GM18870 (cell line): ENCODE measurements at regions not wholly inside any gene's neighbourhood (a gene's known extent, or its start where the extent isn't known, plus 50 kb on each side); places are given as distances from the start of the nearest gene placed in this dataset.

ENCODE experiments used
- ATAC-seq: cut with Tn5 transposase; IDR thresholded peaks from one replicate; pipeline ENCODE4 v1.9.1; 2021; ENCODE audit warnings: moderate library complexity; ENCODE audit not compliant: unreplicated experiment

GRCh38 chr3:117626577-117626976 is 917.0 kb downstream of the TUSC7 start:
- ATAC-seq = no peak

- ATAC-seq = no peak
Observed at GRCh38 chr3:117628823-117629291, 919.3 kb downstream of the TUSC7 start.

- ATAC-seq = no peak
Observed at GRCh38 chr3:117629505-117629904, 919.9 kb downstream of the TUSC7 start.

- peak; percentile 88 for ATAC-seq
Observed at GRCh38 chr3:117630469-117630868, 920.9 kb downstream of the TUSC7 start.

GRCh38 chr3:117630885-117631284 is 921.3 kb downstream of the TUSC7 start:
- no peak for ATAC-seq

GRCh38 chr3:117631781-117632180 is 922.2 kb downstream of the TUSC7 start:
- ATAC-seq = no peak

GRCh38 chr3:117632191-117632590 is 922.6 kb downstream of the TUSC7 start:
- ATAC-seq = no peak

- ATAC-seq = peak; percentile 26
Observed at GRCh38 chr3:117633207-117633606, 923.6 kb downstream of the TUSC7 start.

GRCh38 chr3:117637666-117638065 is 928.1 kb downstream of the TUSC7 start:
- no peak for ATAC-seq

GRCh38 chr3:117644203-117644602 is 934.6 kb downstream of the TUSC7 start:
- no peak for ATAC-seq

- ATAC-seq = peak; percentile 94
Observed at GRCh38 chr3:117645561-117646242, 936.1 kb downstream of the TUSC7 start.

- no peak for ATAC-seq
Observed at GRCh38 chr3:117647435-117647834, 937.9 kb downstream of the TUSC7 start.

- ATAC-seq = no peak
Observed at GRCh38 chr3:117651246-117651645, 941.7 kb downstream of the TUSC7 start.

- no peak for ATAC-seq
Observed at GRCh38 chr3:117656391-117656790, 946.8 kb downstream of the TUSC7 start.

- no peak for ATAC-seq
Observed at GRCh38 chr3:117657278-117657677, 947.7 kb downstream of the TUSC7 start.

GRCh38 chr3:117660941-117661817 is 951.6 kb downstream of the TUSC7 start:
- ATAC-seq = no peak

- ATAC-seq = no peak
Observed at GRCh38 chr3:117661818-117662095, 952.2 kb downstream of the TUSC7 start.

- no peak for ATAC-seq
Observed at GRCh38 chr3:117665296-117665695, 955.7 kb downstream of the TUSC7 start.

GRCh38 chr3:117666325-117666724 is 956.7 kb downstream of the TUSC7 start:
- no peak for ATAC-seq

- ATAC-seq = no peak
Observed at GRCh38 chr3:117666812-117667211, 957.2 kb downstream of the TUSC7 start.

- ATAC-seq = no peak
Observed at GRCh38 chr3:117669774-117670173, 960.2 kb downstream of the TUSC7 start.

- no peak for ATAC-seq
Observed at GRCh38 chr3:117671722-117672318, 962.2 kb downstream of the TUSC7 start.
